ENCODE measurements at regions not wholly inside any gene's neighbourhood (a gene's known extent, or its start where the extent isn't known, plus 50 kb on each side); places are given as distances from the start of the nearest gene placed in this dataset.

- no peaks in the 10 kb centered on the region for H3K9me3 ChIP-seq (ENCODE audit: control insufficient read depth, insufficient read depth, low read length)
- H3K4me3 ChIP-seq (ENCODE audit: low read depth, low read length): no peak overlapping the region
- POLR2A ChIA-PET: interaction anchor here (0.6 kb wide), 1 partner anchor 19 kb away, joined by 3 read pairs; no protein-coding TSS in a partner anchor
Observed at GRCh38 chr18:24782566-24782965, 322.1 kb downstream of the HRH4 start.

GRCh38 chr18:24785019-24785418, 324.6 kb downstream of the HRH4 start:
- no peaks in the 10 kb centered on the region for H3K27me3 ChIP-seq (ENCODE audit: control insufficient read depth, insufficient read depth, low read length)
- no peaks in the 10 kb centered on the region for H3K9me3 ChIP-seq (ENCODE audit: control insufficient read depth, insufficient read depth, low read length)
- no peak for DNase-seq (ENCODE audit: low read depth, low spot score)
- no peak overlapping the region for H3K27ac ChIP-seq (ENCODE audit: low read depth, low read length)
- TF ChIP-seq CTCF (IDR thresholded peaks at IDR 0.05; ENCODE audit: low read depth, low read length): no peak
- H3K4me3 ChIP-seq (ENCODE audit: low read depth, low read length): no peak overlapping the region
- POLR2A ChIA-PET: no interaction called here
- CTCF ChIA-PET: no interaction called here

More at GRCh38 chr18:24782566-24782965, 322.1 kb downstream of the HRH4 start:
- CTCF ChIA-PET: no interaction called here
- Histone ChIP-seq H3K27ac (ENCODE audit: low read depth, low read length) (no peak overlapping the region), H3K27me3 (ENCODE audit: control insufficient read depth, insufficient read depth, low read length) (no peaks in the 10 kb centered on the region)
- no peak for DNase-seq (ENCODE audit: low read depth, low spot score)
- no peak for TF ChIP-seq CTCF (IDR thresholded peaks at IDR 0.05; ENCODE audit: low read depth, low read length)

- Histone ChIP-seq H3K27me3 (ENCODE audit: control insufficient read depth, insufficient read depth, low read length) (no peaks in the 10 kb centered on the region), H3K4me3 (ENCODE audit: low read depth, low read length) (no peak overlapping the region), H3K9me3 (ENCODE audit: control insufficient read depth, insufficient read depth, low read length) (no peaks in the 10 kb centered on the region), H3K27ac (ENCODE audit: low read depth, low read length) (no peak overlapping the region)
- no peak for TF ChIP-seq CTCF (IDR thresholded peaks at IDR 0.05; ENCODE audit: low read depth, low read length)
- no peak for DNase-seq (ENCODE audit: low read depth, low spot score)
- ChIA-PET POLR2A (no interaction called here), CTCF (no interaction called here)
Observed at GRCh38 chr18:24786027-24786426, 325.6 kb downstream of the HRH4 start.

GRCh38 chr18:24790347-24790746, 329.9 kb downstream of the HRH4 start:
- Histone ChIP-seq H3K27ac (ENCODE audit: low read depth, low read length) (no peak overlapping the region), H3K4me3 (ENCODE audit: low read depth, low read length) (no peak overlapping the region), H3K27me3 (ENCODE audit: control insufficient read depth, insufficient read depth, low read length) (no peaks in the 10 kb centered on the region), H3K9me3 (ENCODE audit: control insufficient read depth, insufficient read depth, low read length) (no peaks in the 10 kb centered on the region)
- ChIA-PET POLR2A (no interaction called here), CTCF (interaction anchor here (1.1 kb wide), 1 partner anchor 64 kb away, joined by 4 read pairs; no protein-coding TSS in a partner anchor)
- DNase-seq (ENCODE audit: low read depth, low spot score): no peak
- no peak for TF ChIP-seq CTCF (IDR thresholded peaks at IDR 0.05; ENCODE audit: low read depth, low read length)

- CTCF ChIA-PET: no interaction called here
- no peak overlapping the region for H3K27ac ChIP-seq (ENCODE audit: low read depth, low read length)
- no peak for DNase-seq (ENCODE audit: low read depth, low spot score)
- no peak for TF ChIP-seq CTCF (IDR thresholded peaks at IDR 0.05; ENCODE audit: low read depth, low read length)
- H3K27me3 ChIP-seq (ENCODE audit: control insufficient read depth, insufficient read depth, low read length): no peaks in the 10 kb centered on the region
- no peak overlapping the region for H3K4me3 ChIP-seq (ENCODE audit: low read depth, low read length)
- POLR2A ChIA-PET: no interaction called here
- no peaks in the 10 kb centered on the region for H3K9me3 ChIP-seq (ENCODE audit: control insufficient read depth, insufficient read depth, low read length)
Observed at GRCh38 chr18:24791751-24792545, 331.5 kb downstream of the HRH4 start.
